Activated naive CD4-positive, alpha-beta T cell treated with anti-CD3 and anti-CD28 coated beads for 36 hours (primary cell): ENCODE measurements at regions not wholly inside any gene's neighbourhood (a gene's known extent, or its start where the extent isn't known, plus 50 kb on each side); places are given as distances from the start of the nearest gene placed in this dataset.

Experiments used
- CTCF ChIA-PET: fragments of 350-600 bp; sonication (Branson Sonifier 250); formaldehyde crosslinking; loops from one replicate; lab custom pipeline; 2021; ENCODE audit warnings: antibody characterized with exemption; lab: Charles Lee
- DNase-seq: peaks from one replicate; pipeline ENCODE4 v3.0.0-alpha.2; 2020
- H3K27ac Mint-ChIP-seq: one replicate; pipeline ENCODE4 v1.8.0; 2021; ENCODE audit warnings: mild to moderate bottlenecking, mixed read lengths
- H3K27me3 Mint-ChIP-seq: one replicate; pipeline ENCODE4 v1.8.0; 2021; ENCODE audit warnings: low read depth, mixed read lengths
- H3K36me3 Mint-ChIP-seq: one replicate; pipeline ENCODE4 v1.8.0; 2021; ENCODE audit warnings: low read depth, mixed read lengths
- H3K4me1 Mint-ChIP-seq: one replicate; pipeline ENCODE4 v1.8.0; 2021; ENCODE audit warnings: low read depth, mixed read lengths
- H3K4me3 Mint-ChIP-seq: one replicate; pipeline ENCODE4 v1.8.0; 2021; ENCODE audit warnings: mild to moderate bottlenecking, moderate library complexity, mixed read lengths
- H3K9me3 Mint-ChIP-seq: one replicate; pipeline ENCODE4 v1.8.0; 2021; ENCODE audit warnings: mixed read lengths
- intact Hi-C: fragments of 100-400 bp; cut with micrococcal nuclease; formaldehyde crosslinking; loops from one replicate; pipeline ENCODE4 v1.15.1; 2023

DNA sequence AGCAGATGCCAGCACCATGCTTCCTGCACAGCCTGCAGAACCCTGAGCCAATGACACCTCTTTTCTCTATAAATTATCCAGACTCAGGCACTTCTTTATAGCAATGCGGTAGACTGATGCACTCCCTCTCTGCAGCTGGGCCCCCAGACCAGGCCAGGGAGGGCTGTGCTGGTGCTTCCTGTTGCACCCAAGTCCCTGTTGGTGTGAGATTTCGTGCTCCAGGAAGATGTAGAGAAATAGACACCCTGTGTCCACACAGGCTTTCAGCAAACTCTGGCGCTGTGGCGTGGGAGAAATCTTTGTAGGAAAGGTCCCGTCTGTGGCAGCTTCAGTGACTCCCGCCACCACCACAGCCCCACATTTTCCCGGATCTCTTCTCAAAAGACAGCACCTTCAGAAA is 572.2 kb downstream of the GALR1 start:
- H3K27me3 Mint-ChIP-seq = peaks cover 4% of the 10 kb centered on the region
- no peak for DNase-seq
- H3K4me3 Mint-ChIP-seq = no peak overlapping the region
- intact Hi-C loops = no loop called here
- no peaks in the 10 kb centered on the region for H3K36me3 Mint-ChIP-seq
- CTCF ChIA-PET = no interaction called here
- H3K9me3 Mint-ChIP-seq = no peaks in the 10 kb centered on the region
- H3K4me1 Mint-ChIP-seq = no peaks in the 10 kb centered on the region
- no peak overlapping the region for H3K27ac Mint-ChIP-seq

DNA sequence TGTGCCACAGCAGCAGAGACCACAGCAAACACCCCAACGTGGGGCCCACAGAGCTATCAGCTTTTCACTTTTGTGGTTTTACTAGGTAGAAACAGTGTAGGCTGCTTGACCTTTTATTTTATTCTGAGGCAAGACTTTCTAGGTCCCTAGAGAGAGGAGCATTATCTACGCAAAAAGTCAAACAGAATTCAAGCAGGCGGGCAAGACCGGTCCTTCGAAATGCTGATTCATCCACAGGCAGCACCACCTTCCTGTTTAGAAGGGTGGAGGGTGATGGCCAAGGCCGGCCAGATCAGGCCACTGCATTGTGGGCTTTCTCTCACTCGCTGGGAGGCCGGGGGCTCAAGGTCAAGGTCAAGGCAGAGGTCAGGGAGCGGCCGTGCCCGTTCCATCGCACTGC is 573.0 kb downstream of the GALR1 start:
- Mint-ChIP-seq H3K9me3 (no peaks in the 10 kb centered on the region), H3K4me1 (no peaks in the 10 kb centered on the region), H3K4me3 (no peak overlapping the region), H3K27ac (no peak overlapping the region), H3K27me3 (peaks cover 4% of the 10 kb centered on the region), H3K36me3 (no peaks in the 10 kb centered on the region)
- DNase-seq = no peak
- CTCF ChIA-PET = no interaction called here
- intact Hi-C loops = no loop called here

DNA sequence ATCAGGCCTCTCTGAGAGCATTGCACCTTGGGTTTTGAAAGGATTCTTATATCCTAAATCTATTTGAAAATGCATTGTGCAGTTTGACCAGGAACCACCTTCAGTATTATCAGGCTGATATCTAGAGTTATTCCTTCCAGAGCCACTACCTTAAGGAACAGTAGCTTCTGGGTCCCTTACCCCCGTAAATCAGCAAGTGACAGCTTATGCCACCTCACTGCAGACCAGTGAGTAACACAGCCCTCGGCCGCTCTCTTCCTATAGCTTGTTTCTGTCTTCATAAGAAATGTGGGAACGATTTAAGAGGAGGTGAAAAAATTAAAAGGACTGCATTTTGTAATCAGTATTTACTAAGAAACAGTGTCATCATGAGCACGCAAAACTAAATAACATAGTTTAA is 584.2 kb downstream of the GALR1 start:
- H3K27me3 Mint-ChIP-seq = no peaks in the 10 kb centered on the region
- DNase-seq = no peak
- CTCF ChIA-PET = no interaction called here
- intact Hi-C loops = no loop called here
- no peak overlapping the region for H3K27ac Mint-ChIP-seq
- no peaks in the 10 kb centered on the region for H3K36me3 Mint-ChIP-seq
- H3K4me3 Mint-ChIP-seq = no peak overlapping the region
- no peaks in the 10 kb centered on the region for H3K4me1 Mint-ChIP-seq
- no peaks in the 10 kb centered on the region for H3K9me3 Mint-ChIP-seq

DNA sequence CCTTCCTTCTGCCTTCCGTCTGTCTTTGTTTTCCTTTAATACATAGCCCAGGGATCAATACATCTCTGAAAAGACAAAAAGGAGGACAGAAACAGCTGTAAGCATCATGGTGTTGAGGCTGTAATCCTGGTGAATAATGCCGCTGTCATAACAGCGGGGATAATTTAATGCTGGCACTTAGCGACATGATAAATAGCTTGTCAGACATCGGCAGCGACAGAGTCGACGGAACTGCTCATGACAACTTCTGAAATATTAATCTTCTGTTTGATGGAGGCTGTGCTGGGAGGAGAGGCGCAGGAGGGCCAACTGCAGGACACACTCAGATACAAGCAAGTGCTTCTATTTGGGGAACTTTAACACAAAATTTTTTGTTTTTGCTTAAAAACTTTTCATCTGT is 602.2 kb downstream of the GALR1 start:
- peaks cover 13% of the 10 kb centered on the region for H3K27me3 Mint-ChIP-seq
- no peaks in the 10 kb centered on the region for H3K9me3 Mint-ChIP-seq
- no peaks in the 10 kb centered on the region for H3K4me1 Mint-ChIP-seq
- H3K27ac Mint-ChIP-seq = no peak overlapping the region
- no peak overlapping the region for H3K4me3 Mint-ChIP-seq
- intact Hi-C loops = no loop called here
- no peak for DNase-seq
- CTCF ChIA-PET = no interaction called here
- no peaks in the 10 kb centered on the region for H3K36me3 Mint-ChIP-seq

DNA sequence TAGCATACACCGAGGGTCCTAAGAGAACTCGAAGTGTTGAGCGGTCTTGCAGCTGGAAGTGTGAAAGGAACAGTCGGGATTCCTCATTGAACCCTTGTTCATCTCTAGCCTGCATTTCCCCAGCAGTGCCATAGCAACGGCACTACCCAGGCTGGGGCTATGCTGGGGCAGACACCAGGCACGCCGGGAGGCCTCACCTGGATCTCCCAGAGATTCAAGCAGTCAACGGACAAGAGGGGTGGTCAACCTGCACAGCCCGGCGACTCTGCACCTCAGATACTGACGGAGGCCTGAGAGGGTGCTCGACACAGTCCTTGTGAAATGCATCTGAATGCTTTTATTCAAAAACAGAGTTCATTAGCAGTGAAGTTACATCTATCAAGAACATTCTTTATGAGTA is 604.2 kb downstream of the GALR1 start:
- CTCF ChIA-PET = no interaction called here
- no peak overlapping the region for H3K27ac Mint-ChIP-seq
- DNase-seq = no peak
- H3K36me3 Mint-ChIP-seq = no peaks in the 10 kb centered on the region
- H3K4me1 Mint-ChIP-seq = no peaks in the 10 kb centered on the region
- no peak overlapping the region for H3K4me3 Mint-ChIP-seq
- no peaks in the 10 kb centered on the region for H3K9me3 Mint-ChIP-seq
- peaks cover 11% of the 10 kb centered on the region for H3K27me3 Mint-ChIP-seq
- intact Hi-C loops = no loop called here

DNA sequence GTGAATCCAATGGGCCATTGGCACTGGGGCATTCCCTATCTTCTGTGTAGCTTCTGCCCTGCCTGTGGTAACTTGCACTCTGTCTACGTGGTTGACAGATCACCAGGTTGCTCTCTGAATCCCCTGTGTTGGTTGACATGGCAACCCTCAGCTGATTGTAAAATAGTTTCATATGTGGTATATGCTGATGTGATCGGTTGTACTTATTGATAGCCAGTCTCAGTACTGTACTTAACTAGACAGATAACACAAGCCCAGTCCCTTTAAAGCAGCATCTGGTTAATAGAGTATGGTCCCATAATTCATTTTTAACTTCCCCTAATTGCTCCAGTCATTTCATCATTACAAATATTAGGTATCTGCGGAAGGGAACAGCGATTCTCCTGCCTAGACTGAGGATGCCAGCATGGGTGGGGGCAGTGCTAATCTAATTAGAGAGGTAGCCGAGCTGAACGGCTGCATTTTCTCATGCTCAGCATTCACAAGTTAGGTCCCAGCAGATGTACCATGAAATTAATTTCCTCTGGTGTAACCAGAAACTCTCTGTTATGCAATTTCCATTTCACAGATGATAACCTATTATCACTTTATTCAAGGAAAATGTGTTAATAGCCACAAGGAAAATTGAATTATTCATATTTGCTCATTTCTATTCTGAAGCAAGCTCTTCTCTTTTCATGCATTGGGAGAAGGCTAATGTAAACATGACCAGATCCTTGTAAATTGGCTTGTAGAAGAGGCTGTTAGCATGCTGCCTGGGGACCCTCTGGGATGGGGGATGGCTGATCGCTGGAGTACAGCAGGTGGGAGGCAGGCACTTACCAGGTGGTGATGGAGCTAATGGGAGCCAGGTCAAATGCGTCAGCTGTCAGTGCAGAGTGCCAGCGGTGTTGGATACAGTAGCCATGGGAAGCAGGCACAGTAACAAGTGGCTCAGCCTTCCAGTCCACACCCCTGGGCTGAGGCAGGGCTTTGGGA is 608.3 kb downstream of the GALR1 start:
- intact Hi-C loops = no loop called here
- H3K9me3 Mint-ChIP-seq = peaks cover 2% of the 10 kb centered on the region
- no peaks in the 10 kb centered on the region for H3K4me1 Mint-ChIP-seq
- CTCF ChIA-PET = no interaction called here
- H3K27ac Mint-ChIP-seq = no peak overlapping the region
- no peak for DNase-seq
- peaks cover 5% of the 10 kb centered on the region for H3K27me3 Mint-ChIP-seq
- H3K4me3 Mint-ChIP-seq = no peak overlapping the region
- no peaks in the 10 kb centered on the region for H3K36me3 Mint-ChIP-seq

DNA sequence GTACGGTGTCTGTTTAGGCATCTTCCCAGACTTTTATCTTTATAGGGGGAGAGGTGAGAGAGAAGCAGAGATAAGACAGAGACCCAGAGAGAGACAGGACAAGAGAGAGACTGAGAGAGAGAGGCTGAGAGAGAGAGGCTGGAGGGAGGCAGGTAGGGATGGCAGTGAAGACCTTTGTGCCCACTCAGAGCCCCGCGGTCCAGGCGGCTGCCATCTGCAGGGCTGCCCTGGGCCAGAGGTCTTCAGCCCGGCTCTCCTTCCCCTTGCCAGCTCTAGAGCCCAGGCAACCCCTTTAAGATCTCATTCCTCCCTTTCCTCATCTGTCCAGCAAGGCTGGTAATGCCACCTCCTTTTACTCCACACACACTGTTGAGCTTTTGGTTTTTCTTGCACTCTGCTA is 610.0 kb downstream of the GALR1 start:
- Mint-ChIP-seq H3K4me1 (no peaks in the 10 kb centered on the region), H3K9me3 (peaks cover 2% of the 10 kb centered on the region), H3K27me3 (no peaks in the 10 kb centered on the region), H3K27ac (no peak overlapping the region), H3K36me3 (no peaks in the 10 kb centered on the region), H3K4me3 (no peak overlapping the region)
- no peak for DNase-seq
- CTCF ChIA-PET = no interaction called here
- intact Hi-C loops = no loop called here

DNA sequence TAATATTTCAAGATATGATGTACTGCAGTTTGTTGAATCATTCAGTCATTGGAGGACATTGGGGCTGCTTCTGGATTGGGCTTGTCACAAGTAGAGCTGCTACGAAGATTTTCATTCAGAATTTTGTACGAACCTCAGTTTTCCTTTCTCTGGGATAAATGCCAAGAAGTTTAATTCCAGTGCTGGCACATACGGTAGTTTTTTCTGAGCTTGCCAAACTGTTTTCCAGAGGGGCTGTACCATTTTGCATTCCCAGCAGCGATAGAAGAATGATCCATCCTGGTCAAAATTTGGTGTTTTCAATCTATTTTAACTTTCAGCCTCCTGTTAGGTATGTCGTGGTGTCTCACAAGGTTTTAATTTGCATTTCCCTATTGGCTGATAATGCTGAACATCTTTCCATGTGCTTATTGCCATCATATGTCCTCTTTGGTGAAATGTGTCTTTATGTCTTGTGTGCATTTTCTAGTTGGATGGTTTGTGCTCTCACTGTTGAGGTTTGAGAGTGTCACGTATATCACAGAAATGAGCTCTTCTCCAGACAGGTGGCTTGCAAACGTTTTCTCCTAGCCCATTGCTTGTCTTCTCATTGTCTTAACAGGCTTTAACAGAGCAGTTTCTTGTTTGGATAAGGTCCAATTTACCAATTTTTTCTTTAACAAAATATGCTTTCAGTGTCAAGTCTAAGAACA is 612.6 kb downstream of the GALR1 start:
- Mint-ChIP-seq H3K9me3 (peaks cover 2% of the 10 kb centered on the region), H3K27me3 (peaks cover 5% of the 10 kb centered on the region), H3K4me1 (no peaks in the 10 kb centered on the region), H3K36me3 (no peaks in the 10 kb centered on the region), H3K27ac (no peak overlapping the region), H3K4me3 (no peak overlapping the region)
- intact Hi-C loops = no loop called here
- CTCF ChIA-PET = no interaction called here
- no peak for DNase-seq

DNA sequence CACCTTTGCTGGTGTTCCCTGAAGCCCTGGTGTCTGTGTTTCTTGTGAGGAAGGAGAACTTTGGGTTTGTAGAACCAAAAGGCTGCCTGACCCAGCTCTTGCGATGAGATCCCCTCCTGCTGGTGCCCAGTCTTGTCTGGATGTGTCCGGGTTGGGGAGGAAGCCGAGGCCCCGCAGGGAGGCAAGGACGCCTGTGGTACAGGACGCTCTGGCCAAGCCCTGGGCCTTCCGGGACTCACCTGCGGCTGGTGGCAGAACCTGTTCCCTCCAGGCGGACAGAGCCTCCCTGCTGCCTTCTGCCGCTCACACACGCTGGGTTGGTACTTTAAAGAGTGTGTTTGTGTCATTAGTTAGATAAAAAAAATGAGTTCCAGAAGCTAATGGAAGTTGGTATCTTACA is 616.2 kb downstream of the GALR1 start:
- Mint-ChIP-seq H3K4me1 (no peaks in the 10 kb centered on the region), H3K27me3 (peaks cover 12% of the 10 kb centered on the region), H3K36me3 (no peaks in the 10 kb centered on the region), H3K27ac (no peak overlapping the region), H3K4me3 (no peak overlapping the region), H3K9me3 (no peaks in the 10 kb centered on the region)
- intact Hi-C loops = no loop called here
- CTCF ChIA-PET = no interaction called here
- no peak for DNase-seq

DNA sequence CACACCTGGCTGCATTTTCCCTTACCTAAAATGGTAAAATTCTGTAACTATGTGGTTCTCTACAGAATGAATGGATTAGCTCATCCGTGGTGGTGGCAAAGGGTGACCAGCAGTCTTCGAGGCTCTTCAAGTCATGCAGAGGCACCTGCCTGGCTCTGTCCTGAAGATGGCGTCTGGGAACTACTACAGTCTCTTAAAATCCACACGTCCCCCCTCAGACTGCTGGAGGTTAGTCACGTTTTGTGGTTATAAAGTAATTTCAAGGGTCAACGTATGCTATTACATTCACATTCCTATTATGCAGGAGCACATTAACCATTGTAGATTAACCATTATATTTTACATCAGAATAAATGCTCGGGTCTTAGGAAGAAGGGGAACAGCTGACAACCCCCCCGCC is 616.7 kb downstream of the GALR1 start:
- no peak for DNase-seq
- intact Hi-C loops = no loop called here
- no peak overlapping the region for H3K4me3 Mint-ChIP-seq
- peaks cover 12% of the 10 kb centered on the region for H3K27me3 Mint-ChIP-seq
- no peaks in the 10 kb centered on the region for H3K4me1 Mint-ChIP-seq
- no peaks in the 10 kb centered on the region for H3K36me3 Mint-ChIP-seq
- CTCF ChIA-PET = no interaction called here
- H3K9me3 Mint-ChIP-seq = no peaks in the 10 kb centered on the region
- H3K27ac Mint-ChIP-seq = no peak overlapping the region

DNA sequence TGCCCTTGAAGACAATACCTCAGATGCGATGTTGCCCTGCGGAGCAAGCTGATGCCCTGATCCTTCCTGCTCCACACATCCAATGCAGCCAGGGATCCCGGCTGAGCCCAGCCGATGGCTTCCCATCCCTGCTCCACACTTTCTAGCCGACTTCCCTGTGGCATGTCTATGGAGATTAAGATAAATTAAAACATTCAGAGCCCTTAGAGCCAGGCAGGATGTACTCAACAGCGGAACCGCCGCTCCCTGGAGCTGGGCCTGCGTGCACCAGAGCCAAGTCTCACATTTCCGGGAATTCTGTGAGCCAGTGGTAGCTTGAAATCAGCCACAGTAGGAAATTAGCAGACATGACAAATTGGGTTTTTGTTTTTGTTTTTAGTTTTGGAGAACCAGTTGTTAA is 620.6 kb downstream of the GALR1 start:
- no peaks in the 10 kb centered on the region for H3K4me1 Mint-ChIP-seq
- CTCF ChIA-PET = no interaction called here
- no peak for DNase-seq
- intact Hi-C loops = no loop called here
- no peak overlapping the region for H3K27ac Mint-ChIP-seq
- H3K9me3 Mint-ChIP-seq = no peaks in the 10 kb centered on the region
- no peak overlapping the region for H3K4me3 Mint-ChIP-seq
- no peaks in the 10 kb centered on the region for H3K36me3 Mint-ChIP-seq
- H3K27me3 Mint-ChIP-seq = peaks cover 13% of the 10 kb centered on the region

DNA sequence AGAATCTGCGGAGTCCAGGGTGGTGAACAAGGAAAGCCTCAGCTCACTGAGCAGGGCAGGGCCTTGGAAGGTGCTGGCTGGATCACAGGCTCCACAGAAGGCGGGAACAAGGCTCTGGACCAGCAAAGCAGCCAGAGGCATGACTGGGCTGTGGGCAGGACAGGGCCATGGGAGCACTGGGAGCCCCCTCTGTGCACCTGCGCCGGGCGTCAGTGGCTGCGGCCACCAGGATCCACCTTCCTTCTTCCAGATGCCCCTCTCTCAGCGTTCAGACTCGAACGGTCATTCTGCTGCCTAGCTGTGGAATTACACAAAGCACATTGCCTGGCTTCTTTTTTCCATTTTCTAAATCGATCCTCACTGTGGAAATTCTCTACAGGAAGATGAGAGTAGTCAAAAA is 621.2 kb downstream of the GALR1 start:
- H3K4me1 Mint-ChIP-seq = no peaks in the 10 kb centered on the region
- no peaks in the 10 kb centered on the region for H3K9me3 Mint-ChIP-seq
- peaks cover 13% of the 10 kb centered on the region for H3K27me3 Mint-ChIP-seq
- CTCF ChIA-PET = no interaction called here
- DNase-seq = no peak
- no peaks in the 10 kb centered on the region for H3K36me3 Mint-ChIP-seq
- intact Hi-C loops = no loop called here
- H3K27ac Mint-ChIP-seq = no peak overlapping the region
- H3K4me3 Mint-ChIP-seq = no peak overlapping the region

DNA sequence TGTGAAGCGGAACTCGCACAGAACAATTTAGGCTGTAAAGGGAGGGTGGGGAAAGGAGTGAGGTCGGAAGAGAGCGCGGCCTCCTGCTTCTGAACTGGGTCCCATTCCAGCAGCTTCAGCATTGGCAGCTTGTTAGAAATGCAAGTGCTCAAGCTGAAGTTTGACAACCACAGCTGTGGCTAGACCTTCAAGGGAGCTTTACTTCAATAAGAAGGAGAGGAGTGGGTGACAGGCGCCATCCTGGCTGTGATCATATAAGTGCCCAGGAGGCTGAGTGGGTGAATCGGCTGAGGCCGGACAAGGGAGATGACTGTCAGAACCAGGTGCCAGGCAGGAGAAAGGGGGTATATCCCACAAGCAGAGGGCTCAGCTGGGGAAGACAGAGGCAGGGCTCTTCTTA is 622.5 kb downstream of the GALR1 start:
- Mint-ChIP-seq H3K9me3 (no peaks in the 10 kb centered on the region), H3K4me1 (no peaks in the 10 kb centered on the region), H3K36me3 (no peaks in the 10 kb centered on the region), H3K4me3 (no peak overlapping the region), H3K27ac (no peak overlapping the region), H3K27me3 (peaks cover 11% of the 10 kb centered on the region)
- CTCF ChIA-PET = no interaction called here
- DNase-seq = no peak
- intact Hi-C loops = no loop called here
